Fibroblast of pulmonary artery (primary cell): ENCODE measurements at regions not wholly inside any gene's neighbourhood (a gene's known extent, or its start where the extent isn't known, plus 50 kb on each side); places are given as distances from the start of the nearest gene placed in this dataset.

Source experiments
- DNase-seq: peaks from one replicate; pipeline ENCODE4 v3.0.0-alpha.2; 2010; ENCODE audit warnings: low read depth
- H3K4me3 ChIP-seq: replicated peaks from 2 replicates; pipeline ENCODE4 v1.5.1; 2011; ENCODE audit warnings: low read depth, mild to moderate bottlenecking, control low read depth, low read length, moderate library complexity
- TF ChIP-seq, protein P1 (sequence below): IDR thresholded peaks from 2 replicates; pipeline ENCODE4 v1.5.1; 2011; ENCODE audit warnings: mild to moderate bottlenecking, control low read depth, low read length, inconsistent platforms; ENCODE audit errors: missing control alignments

DNA sequence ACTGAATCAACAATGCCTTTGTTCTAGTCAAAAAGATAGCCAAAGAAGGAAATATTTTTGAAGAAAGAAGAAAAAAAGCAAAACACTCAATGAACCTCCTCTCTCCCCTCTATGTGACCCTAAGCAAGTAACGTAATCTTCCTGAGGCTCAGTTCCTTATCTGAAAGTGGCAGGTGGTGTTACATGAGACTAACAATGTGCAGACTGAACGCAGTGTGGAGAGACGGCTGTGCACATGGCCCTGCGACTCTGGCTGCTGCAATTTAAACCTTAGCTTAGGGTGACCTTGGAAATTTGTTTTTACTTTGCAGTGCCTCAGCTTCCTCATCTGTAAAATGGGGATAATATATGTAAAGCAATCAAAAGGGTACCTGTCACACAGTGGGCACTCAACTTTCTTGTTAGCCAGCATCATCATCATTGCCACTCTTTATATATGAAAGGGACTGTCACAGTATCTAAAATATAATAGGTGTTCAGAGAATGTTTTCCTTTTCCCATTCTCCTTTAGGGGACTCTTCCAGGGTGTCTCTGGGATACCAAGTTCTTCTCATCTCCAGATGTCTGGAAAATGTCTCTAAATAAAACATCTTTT is 100.1 kb upstream of the JUN start:
- peak; percentile 90 for DNase-seq
- H3K4me3 ChIP-seq: no peak overlapping the region
- TF ChIP-seq, protein P1, sequence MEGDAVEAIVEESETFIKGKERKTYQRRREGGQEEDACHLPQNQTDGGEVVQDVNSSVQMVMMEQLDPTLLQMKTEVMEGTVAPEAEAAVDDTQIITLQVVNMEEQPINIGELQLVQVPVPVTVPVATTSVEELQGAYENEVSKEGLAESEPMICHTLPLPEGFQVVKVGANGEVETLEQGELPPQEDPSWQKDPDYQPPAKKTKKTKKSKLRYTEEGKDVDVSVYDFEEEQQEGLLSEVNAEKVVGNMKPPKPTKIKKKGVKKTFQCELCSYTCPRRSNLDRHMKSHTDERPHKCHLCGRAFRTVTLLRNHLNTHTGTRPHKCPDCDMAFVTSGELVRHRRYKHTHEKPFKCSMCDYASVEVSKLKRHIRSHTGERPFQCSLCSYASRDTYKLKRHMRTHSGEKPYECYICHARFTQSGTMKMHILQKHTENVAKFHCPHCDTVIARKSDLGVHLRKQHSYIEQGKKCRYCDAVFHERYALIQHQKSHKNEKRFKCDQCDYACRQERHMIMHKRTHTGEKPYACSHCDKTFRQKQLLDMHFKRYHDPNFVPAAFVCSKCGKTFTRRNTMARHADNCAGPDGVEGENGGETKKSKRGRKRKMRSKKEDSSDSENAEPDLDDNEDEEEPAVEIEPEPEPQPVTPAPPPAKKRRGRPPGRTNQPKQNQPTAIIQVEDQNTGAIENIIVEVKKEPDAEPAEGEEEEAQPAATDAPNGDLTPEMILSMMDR: no peak

DNA sequence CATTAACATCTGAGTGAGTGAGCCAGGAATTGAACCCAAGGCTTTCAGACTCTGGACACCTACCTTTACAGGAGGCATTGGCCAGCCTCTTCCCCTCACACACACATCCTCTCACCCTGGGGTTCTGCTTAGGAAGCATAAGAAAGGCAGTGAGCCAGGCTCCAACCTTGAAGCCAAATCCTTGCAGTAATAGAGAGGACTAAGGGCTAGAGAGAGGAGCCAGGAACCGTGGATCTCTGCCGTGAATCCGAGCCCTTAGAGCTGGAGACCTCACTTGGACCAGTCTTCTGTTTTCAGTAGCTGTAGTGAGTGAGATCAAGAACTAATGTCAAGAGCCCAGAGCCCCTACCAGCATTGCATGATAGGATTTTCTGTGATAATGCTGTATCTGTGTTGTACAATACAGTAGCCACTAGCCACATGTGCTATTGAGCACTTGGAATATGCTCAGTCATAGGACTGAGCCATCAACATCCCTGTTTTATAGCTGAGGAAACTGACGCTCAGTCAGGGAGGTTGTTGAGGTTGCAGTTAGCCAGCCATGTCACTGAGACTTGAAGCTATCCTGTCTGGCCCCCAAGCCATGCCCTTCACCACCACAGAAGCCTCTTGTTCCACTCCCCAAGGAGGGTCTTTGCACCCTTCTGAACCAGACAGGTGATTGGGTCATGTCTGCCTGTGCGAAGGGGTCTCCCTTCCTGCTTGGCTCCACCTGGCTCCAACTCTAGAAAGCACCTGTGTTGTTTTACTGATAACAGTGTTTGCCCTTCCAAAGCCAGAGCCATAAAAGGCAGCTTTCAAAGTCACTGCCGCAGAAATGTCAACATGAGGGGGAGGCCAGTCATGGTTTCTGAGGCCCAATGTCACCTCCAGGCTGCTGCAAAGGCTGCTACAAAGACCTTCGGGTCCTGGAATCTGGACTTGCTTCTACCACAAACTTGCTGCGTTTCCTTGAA is 101.1 kb upstream of the JUN start:
- H3K4me3 ChIP-seq: no peak overlapping the region
- no peak for DNase-seq
- TF ChIP-seq, protein P1: no peak

GRCh38 chr1:58885998-58886397 is 102.2 kb upstream of the JUN start:
- H3K4me3 ChIP-seq: no peak overlapping the region
- TF ChIP-seq, protein P1: no peak
- DNase-seq: no peak

GRCh38 chr1:58886611-58887010 is 102.8 kb upstream of the JUN start:
- TF ChIP-seq, protein P1: no peak
- no peak for DNase-seq

GRCh38 chr1:58887059-58887458 is 103.2 kb upstream of the JUN start:
- peak; percentile 51 for DNase-seq
- TF ChIP-seq, protein P1: no peak
- H3K4me3 ChIP-seq: no peak overlapping the region

More at GRCh38 chr1:58886611-58887010, 102.8 kb upstream of the JUN start:
- no peak overlapping the region for H3K4me3 ChIP-seq

- TF ChIP-seq, protein P1: no peak
- no peak overlapping the region for H3K4me3 ChIP-seq
- no peak for DNase-seq
These were observed 105.0 kb upstream of the JUN start for GRCh38 chr1:58888833-58889232.

GRCh38 chr1:58890113-58890512 is 106.3 kb upstream of the JUN start:
- TF ChIP-seq, protein P1: no peak
- no peak for DNase-seq
- H3K4me3 ChIP-seq: no peak overlapping the region
